CD14-positive monocyte (primary cell): ENCODE measurements at regions not wholly inside any gene's neighbourhood (a gene's known extent, or its start where the extent isn't known, plus 50 kb on each side); places are given as distances from the start of the nearest gene placed in this dataset.

ENCODE experiments used
- DNase-seq, 3 donors: peaks; one replicate each; pipeline ENCODE4 v3.0.0-alpha.2; 2011 to 2022
- H2AFZ ChIP-seq: 2 replicates; pipeline ENCODE4 v1.6.0; 2012; ENCODE audit warnings: mild to moderate bottlenecking, low read depth, low read length, inconsistent platforms; ENCODE audit not compliant: insufficient read depth, poor library complexity, severe bottlenecking
- H3K27ac ChIP-seq, 2 donors: 1 replicate in 1 of 2; 2 replicates in 1 of 2; pipeline ENCODE4 v1.5.1; 2012 to 2013; ENCODE audit warnings: low read length in 2 of 2, control low read depth in 1 of 2, inconsistent platforms in 1 of 2, low read depth in 1 of 2, mild to moderate bottlenecking in 1 of 2
- H3K27me3 ChIP-seq, 2 donors: one replicate each; pipeline versions ENCODE4 v1.6.0 to v1.6.1; 2011 to 2013; ENCODE audit warnings: low read length in 2 of 2; ENCODE audit not compliant: control insufficient read depth in 2 of 2, insufficient read depth in 2 of 2
- H3K36me3 ChIP-seq, 2 donors: replicated peaks in 1 of 2; 1 replicate in 1 of 2; 2 replicates in 1 of 2; pipeline versions ENCODE4 v1.5.1 to v1.6.1; 2012 to 2013; ENCODE audit warnings: low read length in 2 of 2, control low read depth in 1 of 2, inconsistent platforms in 1 of 2, mild to moderate bottlenecking in 1 of 2; ENCODE audit not compliant: insufficient read depth in 2 of 2, control insufficient read depth in 1 of 2
- H3K4me1 ChIP-seq, 2 donors: 1 replicate in 1 of 2; 2 replicates in 1 of 2; pipeline versions ENCODE4 v1.5.1 to v1.6.1; 2012 to 2013; ENCODE audit warnings: low read length in 2 of 2, control low read depth in 1 of 2, inconsistent platforms in 1 of 2, mild to moderate bottlenecking in 1 of 2, moderate library complexity in 1 of 2; ENCODE audit not compliant: insufficient read depth in 2 of 2, control insufficient read depth in 1 of 2
- H3K4me2 ChIP-seq: replicated peaks from 2 replicates; pipeline ENCODE3; 2012; ENCODE audit warnings: low read length, moderate library complexity, mild to moderate bottlenecking; ENCODE audit not compliant: poor library complexity, severe bottlenecking; ENCODE audit errors: extremely low read depth
- H3K4me3 ChIP-seq, 3 experiments: fragments of 200-600 bp in 1 of 3; sonication (generic) in 1 of 3; replicated peaks in 1 of 3; 1 replicate in 2 of 3; 2 replicates in 1 of 3; pipeline ENCODE4 v1.5.1; 2011 to 2013; ENCODE audit warnings: low read length in 3 of 3, mild to moderate bottlenecking in 3 of 3, control low read depth in 2 of 3, low read depth in 2 of 3, inconsistent platforms in 1 of 3, moderate library complexity in 1 of 3
- H3K79me2 ChIP-seq: 2 replicates; pipeline ENCODE4 v1.6.0; 2012; ENCODE audit warnings: mild to moderate bottlenecking, control low read depth, inconsistent platforms, low read length, moderate library complexity; ENCODE audit not compliant: insufficient read depth
- H3K9ac ChIP-seq: 2 replicates; pipeline ENCODE4 v1.6.0; 2017; ENCODE audit warnings: low read length, mild to moderate bottlenecking; ENCODE audit not compliant: insufficient read depth, poor library complexity, severe bottlenecking
- H3K9me3 ChIP-seq, 2 donors: replicated peaks in 1 of 2; 1 replicate in 1 of 2; 2 replicates in 1 of 2; pipeline versions ENCODE4 v1.5.1 to v1.6.1; 2012 to 2013; ENCODE audit warnings: low read length in 2 of 2, control low read depth in 1 of 2; ENCODE audit not compliant: control insufficient read depth in 1 of 2, insufficient read depth in 1 of 2
- H4K20me1 ChIP-seq: 2 replicates; pipeline ENCODE4 v1.6.0; 2012; ENCODE audit warnings: mild to moderate bottlenecking, low read length, control low read depth, moderate library complexity; ENCODE audit not compliant: insufficient read depth
- H3K27ac Mint-ChIP-seq, 7 donors: one replicate each; pipeline ENCODE4 v1.8.0; 2020; ENCODE audit warnings: mild to moderate bottlenecking in 7 of 7, mixed read lengths in 7 of 7, moderate library complexity in 6 of 7, inconsistent platforms in 2 of 7
- H3K27me3 Mint-ChIP-seq, 3 donors: one replicate each; pipeline ENCODE4 v1.8.0; 2021 to 2022; ENCODE audit warnings: low read depth in 3 of 3, mild to moderate bottlenecking in 3 of 3, mixed read lengths in 3 of 3, moderate library complexity in 3 of 3, inconsistent platforms in 1 of 3
- H3K36me3 Mint-ChIP-seq, 2 donors: one replicate each; pipeline ENCODE4 v1.8.0; 2020; ENCODE audit warnings: mixed read lengths in 2 of 2, inconsistent platforms in 1 of 2, mild to moderate bottlenecking in 1 of 2
- H3K4me1 Mint-ChIP-seq: one replicate; pipeline ENCODE4 v1.8.0; 2020; ENCODE audit warnings: mild to moderate bottlenecking, mixed read lengths
- H3K4me3 Mint-ChIP-seq, 2 donors: one replicate each; pipeline ENCODE4 v1.8.0; 2020; ENCODE audit warnings: mild to moderate bottlenecking in 2 of 2, mixed read lengths in 2 of 2, moderate library complexity in 1 of 2
- H3K9me3 Mint-ChIP-seq, 7 donors: one replicate each; pipeline ENCODE4 v1.8.0; 2020 to 2022; ENCODE audit warnings: mixed read lengths in 7 of 7, mild to moderate bottlenecking in 6 of 7, moderate library complexity in 6 of 7, inconsistent platforms in 2 of 7
- WGBS: methylation state at CpG from one replicate; pipeline ENCODE4 v1.1.5; 2013; ENCODE audit warnings: missing lambda C conversion rate; ENCODE audit not compliant: insufficient coverage; 5-methylcytosine and 5-hydroxymethylcytosine counted together
- intact Hi-C, 2 donors: fragments of 100-400 bp; cut with micrococcal nuclease; formaldehyde crosslinking; loops; one replicate each; pipeline versions ENCODE4 v1.15.0 to v1.15.1; 2023
- TF ChIP-seq, protein P1 (sequence below): fragments of 200-600 bp; IDR thresholded peaks from one replicate; pipeline ENCODE4 v1.8.0; 2022; ENCODE audit warnings: antibody characterized with exemption, mild to moderate bottlenecking

GRCh38 chr5:67297376-67297775, 100.8 kb upstream of the CD180 start:
- H3K4me1 ChIP-seq = peaks cover 34 to 35% of the 10 kb centered on the region in 2 donors
- no peak overlapping the region for H3K4me3 Mint-ChIP-seq
- TF ChIP-seq, protein P1, sequence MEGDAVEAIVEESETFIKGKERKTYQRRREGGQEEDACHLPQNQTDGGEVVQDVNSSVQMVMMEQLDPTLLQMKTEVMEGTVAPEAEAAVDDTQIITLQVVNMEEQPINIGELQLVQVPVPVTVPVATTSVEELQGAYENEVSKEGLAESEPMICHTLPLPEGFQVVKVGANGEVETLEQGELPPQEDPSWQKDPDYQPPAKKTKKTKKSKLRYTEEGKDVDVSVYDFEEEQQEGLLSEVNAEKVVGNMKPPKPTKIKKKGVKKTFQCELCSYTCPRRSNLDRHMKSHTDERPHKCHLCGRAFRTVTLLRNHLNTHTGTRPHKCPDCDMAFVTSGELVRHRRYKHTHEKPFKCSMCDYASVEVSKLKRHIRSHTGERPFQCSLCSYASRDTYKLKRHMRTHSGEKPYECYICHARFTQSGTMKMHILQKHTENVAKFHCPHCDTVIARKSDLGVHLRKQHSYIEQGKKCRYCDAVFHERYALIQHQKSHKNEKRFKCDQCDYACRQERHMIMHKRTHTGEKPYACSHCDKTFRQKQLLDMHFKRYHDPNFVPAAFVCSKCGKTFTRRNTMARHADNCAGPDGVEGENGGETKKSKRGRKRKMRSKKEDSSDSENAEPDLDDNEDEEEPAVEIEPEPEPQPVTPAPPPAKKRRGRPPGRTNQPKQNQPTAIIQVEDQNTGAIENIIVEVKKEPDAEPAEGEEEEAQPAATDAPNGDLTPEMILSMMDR = no peak
- no peak for DNase-seq
- peaks cover 0 to 3% of the 10 kb centered on the region in 2 donors for H3K36me3 Mint-ChIP-seq
- no peaks in the 10 kb centered on the region for H3K36me3 ChIP-seq
- intact Hi-C loops = no loop called here
- 97% methylated on average over 3 of the region's 4 CpGs for WGBS
- no peaks in the 10 kb centered on the region for H4K20me1 ChIP-seq
- H3K4me1 Mint-ChIP-seq = peaks cover 36% of the 10 kb centered on the region
- no peak overlapping the region for H3K4me2 ChIP-seq
- H3K9me3 Mint-ChIP-seq = peaks cover 0 to 6% (median 2%) of the 10 kb centered on the region in 7 donors
- H2AFZ ChIP-seq = no peak overlapping the region
- peaks cover 0 to 4% (median 1%) of the 10 kb centered on the region in 3 donors for H3K27me3 Mint-ChIP-seq
- no peak overlapping the region for H3K4me3 ChIP-seq
- H3K27ac Mint-ChIP-seq = peak overlapping the region in 1 of 7 donors; percentile 69
- no peaks in the 10 kb centered on the region for H3K79me2 ChIP-seq
- H3K9ac ChIP-seq = no peak overlapping the region
- no peak overlapping the region for H3K27ac ChIP-seq
- H3K9me3 ChIP-seq = no peaks in the 10 kb centered on the region
- no peaks in the 10 kb centered on the region for H3K27me3 ChIP-seq

DNA sequence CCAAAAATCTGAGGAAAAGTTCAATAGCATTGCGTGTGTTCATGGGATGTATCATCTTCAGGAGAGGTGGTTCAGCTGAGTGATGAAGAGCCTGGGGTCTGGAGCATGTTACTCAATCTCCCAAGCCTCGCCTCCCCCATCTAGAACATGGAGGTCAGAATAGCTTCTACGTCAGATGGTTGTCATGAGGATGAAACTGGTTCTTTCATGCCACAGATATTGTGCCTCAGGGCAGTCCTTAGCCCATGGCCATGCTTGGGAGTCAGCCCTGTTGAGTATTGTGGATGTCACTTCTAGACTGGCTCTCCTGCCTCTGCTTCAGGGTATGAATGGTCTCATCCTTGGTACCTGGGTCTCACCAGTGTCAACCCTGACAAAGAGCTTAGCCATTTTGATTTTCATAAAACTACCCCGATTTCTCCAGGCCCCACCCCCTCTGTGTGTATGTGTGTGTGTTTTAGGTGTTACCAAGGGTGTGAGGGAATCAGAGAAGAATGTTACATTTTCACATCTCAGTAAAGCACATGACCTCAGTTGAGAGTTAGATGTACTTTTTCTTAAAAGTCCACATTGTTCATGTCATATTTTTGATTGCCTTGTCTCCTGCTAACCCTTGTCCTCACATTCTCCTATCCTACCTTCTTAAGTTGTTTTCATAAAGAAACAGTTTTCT, 97.8 kb upstream of the CD180 start:
- no peak overlapping the region for H3K27ac ChIP-seq
- H3K9ac ChIP-seq = no peak overlapping the region
- H3K4me3 ChIP-seq = no peak overlapping the region
- H3K9me3 ChIP-seq = no peaks in the 10 kb centered on the region
- TF ChIP-seq, protein P1 = no peak
- H3K4me1 Mint-ChIP-seq = peaks cover 12% of the 10 kb centered on the region
- no peaks in the 10 kb centered on the region for H3K27me3 ChIP-seq
- no peaks in the 10 kb centered on the region for H4K20me1 ChIP-seq
- peaks cover 0 to 6% (median 0%) of the 10 kb centered on the region in 7 donors for H3K9me3 Mint-ChIP-seq
- H3K36me3 ChIP-seq = no peaks in the 10 kb centered on the region
- WGBS = no CpG with 5 or more reads among the region's 4 CpGs
- no peak overlapping the region for H2AFZ ChIP-seq
- no peak overlapping the region for H3K4me3 Mint-ChIP-seq
- peaks cover 12% of the 10 kb centered on the region in 2 donors for H3K4me1 ChIP-seq
- intact Hi-C loops = no loop called here
- H3K27me3 Mint-ChIP-seq = peaks cover 0 to 2% (median 1%) of the 10 kb centered on the region in 3 donors
- H3K4me2 ChIP-seq = no peak overlapping the region
- H3K79me2 ChIP-seq = no peaks in the 10 kb centered on the region
- peaks cover 0 to 3% of the 10 kb centered on the region in 2 donors for H3K36me3 Mint-ChIP-seq
- no peak overlapping the region for H3K27ac Mint-ChIP-seq
- no peak for DNase-seq
